ENCODE measurements at regions not wholly inside any gene's neighbourhood (a gene's known extent, or its start where the extent isn't known, plus 50 kb on each side); places are given as distances from the start of the nearest gene placed in this dataset.

DNA sequence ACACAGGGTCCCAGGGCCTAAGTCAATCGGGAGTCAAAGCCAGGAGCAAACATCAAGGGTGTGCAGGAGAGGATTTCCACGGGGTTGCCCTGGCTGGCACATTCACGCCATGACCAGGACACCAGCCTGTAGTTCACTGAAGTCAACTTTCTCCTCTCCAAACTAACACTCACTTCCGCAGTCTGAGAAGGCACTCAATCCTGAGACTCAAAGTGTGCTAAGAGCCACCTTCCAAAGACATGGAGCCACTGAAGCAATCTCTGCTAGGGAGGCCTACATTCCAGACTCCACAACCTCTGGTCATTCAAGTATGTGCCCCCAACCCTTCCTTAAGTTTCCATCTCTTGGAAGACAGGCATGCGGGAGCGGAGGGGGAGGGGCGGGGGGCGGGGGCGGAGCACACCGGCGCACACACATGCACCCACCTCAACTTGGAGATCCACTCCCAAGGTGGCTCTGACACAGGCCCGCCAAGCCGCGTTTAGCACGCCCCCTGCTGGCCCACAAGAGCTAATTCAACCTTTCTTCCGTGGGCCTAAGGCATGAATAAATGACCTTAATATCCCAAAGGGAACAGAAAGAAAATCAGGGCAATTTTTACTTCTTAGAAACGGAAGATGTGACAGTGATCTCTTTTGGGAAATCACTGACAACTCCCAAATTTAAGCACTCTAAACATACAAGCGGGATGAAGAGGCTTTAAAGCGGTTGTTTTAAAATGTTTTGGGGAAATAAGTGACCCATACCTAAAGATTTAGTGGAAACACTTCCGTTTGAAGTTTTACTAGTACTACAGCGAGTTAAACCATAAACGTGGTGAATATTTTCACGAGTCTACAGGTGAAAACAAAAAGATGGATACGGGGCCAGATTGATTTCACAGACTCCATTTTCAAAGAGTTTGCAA lies 162.5 kb upstream of the CHRNA7 start:
- Histone ChIP-seq H3K36me3 (no peaks in the 10 kb centered on the region), H3K4me3 (no peak overlapping the region), H3K27ac (no peak overlapping the region), H3K4me1 (replicated peaks) (no peaks in the 10 kb centered on the region), H3K9me3 (no peaks in the 10 kb centered on the region), H3K27me3 (replicated peaks; ENCODE audit: insufficient read depth) (no peaks in the 10 kb centered on the region)
- 35% methylated on average over 24 of the region's 24 CpGs for WGBS
- peak; percentile 29 for DNase-seq (ENCODE audit: low spot score)
- TF ChIP-seq, protein P1, sequence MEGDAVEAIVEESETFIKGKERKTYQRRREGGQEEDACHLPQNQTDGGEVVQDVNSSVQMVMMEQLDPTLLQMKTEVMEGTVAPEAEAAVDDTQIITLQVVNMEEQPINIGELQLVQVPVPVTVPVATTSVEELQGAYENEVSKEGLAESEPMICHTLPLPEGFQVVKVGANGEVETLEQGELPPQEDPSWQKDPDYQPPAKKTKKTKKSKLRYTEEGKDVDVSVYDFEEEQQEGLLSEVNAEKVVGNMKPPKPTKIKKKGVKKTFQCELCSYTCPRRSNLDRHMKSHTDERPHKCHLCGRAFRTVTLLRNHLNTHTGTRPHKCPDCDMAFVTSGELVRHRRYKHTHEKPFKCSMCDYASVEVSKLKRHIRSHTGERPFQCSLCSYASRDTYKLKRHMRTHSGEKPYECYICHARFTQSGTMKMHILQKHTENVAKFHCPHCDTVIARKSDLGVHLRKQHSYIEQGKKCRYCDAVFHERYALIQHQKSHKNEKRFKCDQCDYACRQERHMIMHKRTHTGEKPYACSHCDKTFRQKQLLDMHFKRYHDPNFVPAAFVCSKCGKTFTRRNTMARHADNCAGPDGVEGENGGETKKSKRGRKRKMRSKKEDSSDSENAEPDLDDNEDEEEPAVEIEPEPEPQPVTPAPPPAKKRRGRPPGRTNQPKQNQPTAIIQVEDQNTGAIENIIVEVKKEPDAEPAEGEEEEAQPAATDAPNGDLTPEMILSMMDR (IDR thresholded peaks at IDR 0.05), result peak; percentile 37 to 60 (median 54)
- TF ChIP-seq POLR2AphosphoS5 (IDR thresholded peaks at IDR 0.05), result no peak
- no peak for TF ChIP-seq POLR2A (IDR thresholded peaks at IDR 0.05)
- intact Hi-C loops (cut with DNase I), result no loop called here

- no peak for DNase-seq (ENCODE audit: low spot score)
- intact Hi-C loops (cut with DNase I), result no loop called here
- no peaks in the 10 kb centered on the region for H3K27me3 ChIP-seq (replicated peaks; ENCODE audit: insufficient read depth)
- H3K27ac ChIP-seq, result peak overlapping the region in 1 of 2 donors; percentile 48
- no peaks in the 10 kb centered on the region for H3K9me3 ChIP-seq
- peak overlapping the region; percentile 52 to 57 for H3K4me3 ChIP-seq
- under 1% methylated on average over 16 of the region's 60 CpGs for WGBS
- no peaks in the 10 kb centered on the region for H3K4me1 ChIP-seq (replicated peaks)
- TF ChIP-seq POLR2AphosphoS5 (IDR thresholded peaks at IDR 0.05) (no peak), POLR2A (IDR thresholded peaks at IDR 0.05) (no peak)
- TF ChIP-seq, protein P1 (IDR thresholded peaks at IDR 0.05), result no peak
- H3K36me3 ChIP-seq, result no peaks in the 10 kb centered on the region
These were observed 160.5 kb upstream of the CHRNA7 start for GRCh38 chr15:31869686-31870307.

GRCh38 chr15:31870328-31871165 lies 159.8 kb upstream of the CHRNA7 start, which contains the start of gene OTUD7A:
Gene OTUD7A, minus strand, starts transcription at chr15:31870673.
- peak within 1 kb of the TSS; percentile 69 to 81 for H3K27ac ChIP-seq
- no peaks in the 10 kb centered on the region for H3K9me3 ChIP-seq
- WGBS, result under 1% methylated on average over 54 of the region's 122 CpGs
- peak; percentile 83 for DNase-seq (ENCODE audit: low spot score)
- no peaks in the 10 kb centered on the region for H3K27me3 ChIP-seq (replicated peaks; ENCODE audit: insufficient read depth)
- no peaks in the 10 kb centered on the region for H3K36me3 ChIP-seq
- H3K4me3 ChIP-seq, result peak within 1 kb of the TSS; percentile 52 to 57
- H3K4me1 ChIP-seq (replicated peaks), result no peaks in the 10 kb centered on the region
- TF ChIP-seq, protein P1 (IDR thresholded peaks at IDR 0.05), result peak in 2 of 4 experiments; percentile 6 to 8
- TF ChIP-seq POLR2A (IDR thresholded peaks at IDR 0.05) (no peak), POLR2AphosphoS5 (IDR thresholded peaks at IDR 0.05) (no peak)
- intact Hi-C loops (cut with DNase I), result no loop called here

- 51% methylated on average over 14 of the region's 14 CpGs for WGBS
- no peak for DNase-seq (ENCODE audit: low spot score)
- intact Hi-C loops (cut with DNase I), result no loop called here
These were observed 159.0 kb upstream of the CHRNA7 start for GRCh38 chr15:31871166-31871886.

More at GRCh38 chr15:31871166-31871886, 159.0 kb upstream of the CHRNA7 start:
- H3K36me3 ChIP-seq, result no peaks in the 10 kb centered on the region
- no peaks in the 10 kb centered on the region for H3K27me3 ChIP-seq (replicated peaks; ENCODE audit: insufficient read depth)
- no peaks in the 10 kb centered on the region for H3K4me1 ChIP-seq (replicated peaks)
- peak overlapping the region; percentile 52 to 57 for H3K4me3 ChIP-seq
- H3K27ac ChIP-seq, result peak overlapping the region; percentile 69 to 81
- no peaks in the 10 kb centered on the region for H3K9me3 ChIP-seq
- TF ChIP-seq, protein P1 (IDR thresholded peaks at IDR 0.05), result no peak
- no peak for TF ChIP-seq POLR2A (IDR thresholded peaks at IDR 0.05)
- no peak for TF ChIP-seq POLR2AphosphoS5 (IDR thresholded peaks at IDR 0.05)

Data from prostate gland (tissue), 2 donors.